ENCODE measurements at regions not wholly inside any gene's neighbourhood (a gene's known extent, or its start where the extent isn't known, plus 50 kb on each side); places are given as distances from the start of the nearest gene placed in this dataset.

DNA sequence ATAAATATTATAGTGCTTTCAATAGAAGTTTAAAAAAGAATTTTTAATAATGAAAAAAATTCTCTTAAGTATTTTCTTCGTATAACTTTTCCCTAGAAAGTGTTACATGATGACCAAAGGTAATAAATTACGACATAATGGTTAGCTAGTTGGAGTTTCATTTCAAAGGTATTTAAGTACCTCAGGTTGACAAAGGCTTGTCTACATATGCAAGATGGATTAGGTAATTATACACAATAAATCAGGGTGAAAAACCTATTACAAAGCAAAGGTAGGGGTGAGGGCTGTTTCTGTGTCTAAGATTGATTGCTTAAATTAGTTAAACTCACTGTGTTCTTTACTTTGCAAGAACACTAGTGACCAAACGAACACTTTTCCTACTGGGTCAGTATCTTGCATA, 508.5 kb upstream of the FAT1 start (continued):
- TF ChIP-seq POU5F1 (IDR thresholded peaks at IDR 0.05; ENCODE audit: low read depth, low read length) (no peak), SRF (IDR thresholded peaks at IDR 0.05; ENCODE audit: low read depth, low read length) (no peak), CTBP2 (IDR thresholded peaks at IDR 0.05; ENCODE audit: borderline replicate concordance, insufficient read depth, insufficient read length, low read length) (no peak), TBP (IDR thresholded peaks at IDR 0.05; ENCODE audit: low read depth, low read length) (no peak)

Data from H1 (cell line).